K562 (cell line): ENCODE measurements at regions not wholly inside any gene's neighbourhood (a gene's known extent, or its start where the extent isn't known, plus 50 kb on each side); places are given as distances from the start of the nearest gene placed in this dataset.

ENCODE experiments used
- ARID2 ChIP-seq: fragments of 450-650 bp; IDR thresholded peaks from 2 replicates; pipeline ENCODE4 v1.6.1; 2017; ENCODE audit warnings: antibody characterized with exemption, mild to moderate bottlenecking
- CHD7 ChIP-seq: fragments of 200-600 bp; sonication (generic); IDR thresholded peaks from one replicate; pipeline ENCODE4 v1.6.1; 2012; ENCODE audit warnings: mild to moderate bottlenecking, low read depth, low read length, inconsistent platforms
- ELK1 ChIP-seq: sonication (generic); formaldehyde crosslinking; IDR thresholded peaks from 2 replicates; pipeline ENCODE4 v1.8.1; 2022; ENCODE audit warnings: missing genetic modification reagents
- MXI1 ChIP-seq: IDR thresholded peaks from 2 replicates; pipeline ENCODE4 v1.6.1; 2011; ENCODE audit warnings: low read depth, mild to moderate bottlenecking, improper control_type of control experiment, low read length
- POLR2B ChIP-seq: fragments of 450-650 bp; IDR thresholded peaks from 2 replicates; pipeline ENCODE4 v1.6.1; 2018; ENCODE audit warnings: low read depth; ENCODE audit not compliant: partially characterized antibody
- SRSF7 ChIP-seq: fragments of 200-400 bp; formaldehyde crosslinking; optimal IDR thresholded peaks from 2 replicates; pipeline ENCODE3; 2017; ENCODE audit warnings: mild to moderate bottlenecking, low read depth, low read length
- TAL1 ChIP-seq: fragments of 450-650 bp; IDR thresholded peaks from 2 replicates; pipeline ENCODE4 v1.6.1; 2016; ENCODE audit warnings: mild to moderate bottlenecking

- TF ChIP-seq SRSF7 (no peak), ELK1 (CRISPR knock-in tag) (no peak), ARID2 (no peak), MXI1 (peak; percentile 87), CHD7 (no peak), POLR2B (no peak), TAL1 (peak; percentile 93)
Measured at GRCh38 chr7:7100432-7100849, 81.9 kb upstream of the C1GALT1 start (continued).
